ENCODE measurements at regions not wholly inside any gene's neighbourhood (a gene's known extent, or its start where the extent isn't known, plus 50 kb on each side); places are given as distances from the start of the nearest gene placed in this dataset.
A peak's percentile ranks its signal among the peaks of the same experiment; 100 is the strongest.

GRCh38 chr6:113522376-113522775 is 334.8 kb upstream of the MARCKS start:
- in situ Hi-C loops (cut with HindIII; ENCODE audit: low sequenced_read_pairs) = no loop called here
- TF ChIP-seq CTCF (IDR thresholded peaks at IDR 0.05; ENCODE audit: low read depth, low read length) = no peak
- DNase-seq (ENCODE audit: low read depth, low spot score) = no peak
- H3K4me3 ChIP-seq (ENCODE audit: low read depth, low read length) = no peak overlapping the region

GRCh38 chr6:113524826-113525225 is 332.3 kb upstream of the MARCKS start:
- in situ Hi-C loops (cut with HindIII; ENCODE audit: low sequenced_read_pairs) = no loop called here
- no peak for DNase-seq (ENCODE audit: low read depth, low spot score)
- H3K4me3 ChIP-seq (ENCODE audit: low read depth, low read length) = no peak overlapping the region
- TF ChIP-seq CTCF (IDR thresholded peaks at IDR 0.05; ENCODE audit: low read depth, low read length) = no peak

- DNase-seq (ENCODE audit: low read depth, low spot score) = no peak
- in situ Hi-C loops (cut with HindIII; ENCODE audit: low sequenced_read_pairs) = no loop called here
- no peak for TF ChIP-seq CTCF (IDR thresholded peaks at IDR 0.05; ENCODE audit: low read depth, low read length)
- no peak overlapping the region for H3K4me3 ChIP-seq (ENCODE audit: low read depth, low read length)
These were observed 330.6 kb upstream of the MARCKS start for GRCh38 chr6:113526553-113526952.

GRCh38 chr6:113526995-113527394 is 330.1 kb upstream of the MARCKS start:
- DNase-seq (ENCODE audit: low read depth, low spot score) = no peak
- H3K4me3 ChIP-seq (ENCODE audit: low read depth, low read length) = no peak overlapping the region
- in situ Hi-C loops (cut with HindIII; ENCODE audit: low sequenced_read_pairs) = no loop called here
- no peak for TF ChIP-seq CTCF (IDR thresholded peaks at IDR 0.05; ENCODE audit: low read depth, low read length)

GRCh38 chr6:113528111-113528510 is 329.0 kb upstream of the MARCKS start:
- DNase-seq (ENCODE audit: low read depth, low spot score) = no peak
- in situ Hi-C loops (cut with HindIII; ENCODE audit: low sequenced_read_pairs) = no loop called here
- TF ChIP-seq CTCF (IDR thresholded peaks at IDR 0.05; ENCODE audit: low read depth, low read length) = no peak
- no peak overlapping the region for H3K4me3 ChIP-seq (ENCODE audit: low read depth, low read length)

- H3K4me3 ChIP-seq (ENCODE audit: low read depth, low read length) = no peak overlapping the region
- no peak for TF ChIP-seq CTCF (IDR thresholded peaks at IDR 0.05; ENCODE audit: low read depth, low read length)
- peak; percentile 39 for DNase-seq (ENCODE audit: low read depth, low spot score)
- in situ Hi-C loops (cut with HindIII; ENCODE audit: low sequenced_read_pairs) = no loop called here
These were observed 327.9 kb upstream of the MARCKS start for GRCh38 chr6:113529196-113529595.

GRCh38 chr6:113529879-113530278 is 327.3 kb upstream of the MARCKS start:
- no peak for TF ChIP-seq CTCF (IDR thresholded peaks at IDR 0.05; ENCODE audit: low read depth, low read length)
- no peak overlapping the region for H3K4me3 ChIP-seq (ENCODE audit: low read depth, low read length)
- in situ Hi-C loops (cut with HindIII; ENCODE audit: low sequenced_read_pairs) = no loop called here
- DNase-seq (ENCODE audit: low read depth, low spot score) = no peak

Data from astrocyte of the spinal cord (primary cell).